ENCODE measurements at regions not wholly inside any gene's neighbourhood (a gene's known extent, or its start where the extent isn't known, plus 50 kb on each side); places are given as distances from the start of the nearest gene placed in this dataset.
"Not testable (repeated sequence)": the region's sequence is repeated elsewhere in the genome, so short reads cannot be mapped to it uniquely, and the experiment has no call there.

DNA sequence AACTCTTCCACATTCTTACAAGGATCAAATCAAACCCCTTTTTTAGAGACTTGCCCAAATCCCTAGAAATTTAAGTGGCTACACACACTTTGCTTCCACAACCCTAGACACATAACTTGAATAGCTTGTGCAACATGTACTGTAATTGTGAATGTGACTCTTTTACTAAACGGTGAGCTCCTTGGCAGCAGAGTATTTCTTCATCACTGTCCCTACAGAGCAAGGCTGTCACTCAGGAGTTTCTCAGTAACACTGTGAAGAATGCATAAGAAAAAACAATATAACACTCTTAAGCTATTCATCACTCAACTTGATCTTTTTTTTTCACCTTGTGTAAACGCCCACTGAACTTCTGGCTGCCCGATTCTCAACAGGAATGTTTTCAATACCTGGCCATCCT, 53.8 kb upstream of the ADAMTS18 start:
- peaks cover 3% of the 10 kb centered on the region for H3K9me3 Mint-ChIP-seq
- H3K27me3 Mint-ChIP-seq: peaks cover 3% of the 10 kb centered on the region
- no peak overlapping the region for H3K27ac Mint-ChIP-seq
- no peak overlapping the region for H3K4me3 Mint-ChIP-seq
- DNase-seq: no peak
- H3K4me1 Mint-ChIP-seq (ENCODE audit: low read depth): no peaks in the 10 kb centered on the region
- no peaks in the 10 kb centered on the region for H3K36me3 Mint-ChIP-seq (ENCODE audit: low read depth)

- Mint-ChIP-seq H3K36me3 (ENCODE audit: low read depth) (no peaks in the 10 kb centered on the region), H3K4me1 (ENCODE audit: low read depth) (no peaks in the 10 kb centered on the region), H3K27me3 (peaks cover under 1% of the 10 kb centered on the region), H3K9me3 (peaks cover 3% of the 10 kb centered on the region), H3K27ac (no peak overlapping the region), H3K4me3 (no peak overlapping the region)
- DNase-seq: no peak
Observed at GRCh38 chr16:77491091-77491490, 56.3 kb upstream of the ADAMTS18 start.

DNA sequence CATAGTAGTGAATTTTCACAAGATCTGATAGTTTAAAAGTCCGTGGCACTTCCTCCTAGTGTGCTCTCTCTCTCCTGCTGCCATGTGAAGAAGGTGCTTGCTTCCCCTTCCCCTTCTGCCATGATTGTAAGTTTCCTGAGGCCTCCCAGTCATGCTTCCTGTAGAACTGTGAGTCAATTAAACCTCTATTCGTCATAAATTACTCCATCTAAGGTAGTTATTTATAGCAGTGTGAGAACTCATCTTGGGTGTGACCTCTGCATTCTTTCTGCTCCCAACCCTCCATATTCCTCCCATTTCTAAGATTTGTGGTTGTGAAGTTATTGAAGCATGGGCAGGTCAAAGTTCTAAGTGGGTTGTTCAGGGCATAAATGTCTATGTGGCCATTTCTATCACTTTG, 62.1 kb upstream of the ADAMTS18 start:
- Mint-ChIP-seq H3K27me3 (peaks cover 7% of the 10 kb centered on the region), H3K36me3 (ENCODE audit: low read depth) (no peaks in the 10 kb centered on the region), H3K4me1 (ENCODE audit: low read depth) (no peaks in the 10 kb centered on the region), H3K27ac (no peak overlapping the region), H3K4me3 (no peak overlapping the region), H3K9me3 (no peaks in the 10 kb centered on the region)
- no peak for DNase-seq

DNA sequence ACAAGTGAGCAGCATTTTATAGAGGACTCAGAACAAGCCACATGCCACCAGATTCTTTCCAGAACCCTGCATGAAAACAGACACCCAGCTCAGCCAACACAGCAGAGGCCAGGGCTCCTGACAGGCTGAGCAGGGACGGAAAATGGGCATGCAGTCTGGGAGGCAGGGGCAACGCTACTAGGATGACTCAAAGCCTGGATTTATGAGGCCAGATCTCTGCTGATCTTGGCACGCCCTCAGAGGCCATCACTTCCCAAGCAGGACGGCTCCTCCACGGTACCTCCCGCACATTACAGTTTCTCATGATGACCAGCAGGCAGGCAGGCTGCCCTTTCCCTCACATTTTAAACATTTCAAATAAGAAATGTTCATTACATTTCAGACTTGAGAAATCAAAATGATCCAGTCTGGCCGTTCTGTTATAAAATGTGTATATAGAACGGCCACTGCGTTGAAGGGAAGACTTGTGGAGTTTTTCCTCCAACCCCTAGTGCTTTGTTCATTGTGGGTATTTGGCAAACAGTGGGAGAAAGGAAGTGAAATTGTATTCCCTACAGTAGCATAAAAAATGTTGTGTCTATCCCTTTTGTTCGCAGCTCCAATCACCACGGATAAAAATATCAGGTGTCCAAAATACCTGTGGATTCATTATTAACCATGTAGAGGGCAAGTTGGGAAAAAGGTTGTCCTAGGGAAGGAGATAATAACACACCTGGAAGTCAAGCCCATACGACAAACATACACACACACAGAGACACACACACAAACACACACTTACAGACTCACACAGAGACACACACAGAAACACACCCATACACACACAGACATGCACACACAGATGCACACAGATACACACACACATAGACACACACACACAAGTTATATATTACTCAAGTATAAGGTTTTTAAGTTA, 64.8 kb upstream of the ADAMTS18 start:
- no peak overlapping the region for H3K27ac Mint-ChIP-seq
- H3K36me3 Mint-ChIP-seq (ENCODE audit: low read depth): no peaks in the 10 kb centered on the region
- no peak overlapping the region for H3K4me3 Mint-ChIP-seq
- no peaks in the 10 kb centered on the region for H3K9me3 Mint-ChIP-seq
- H3K4me1 Mint-ChIP-seq (ENCODE audit: low read depth): no peaks in the 10 kb centered on the region
- peaks cover 7% of the 10 kb centered on the region for H3K27me3 Mint-ChIP-seq
- DNase-seq: no peak

- Mint-ChIP-seq H3K4me3 (no peak overlapping the region), H3K36me3 (ENCODE audit: low read depth) (no peaks in the 10 kb centered on the region), H3K27me3 (peaks cover 7% of the 10 kb centered on the region), H3K27ac (no peak overlapping the region), H3K4me1 (ENCODE audit: low read depth) (no peaks in the 10 kb centered on the region), H3K9me3 (no peaks in the 10 kb centered on the region)
- DNase-seq: no peak
Observed at GRCh38 chr16:77500286-77500598, 65.4 kb upstream of the ADAMTS18 start.

- Mint-ChIP-seq H3K36me3 (ENCODE audit: low read depth) (no peaks in the 10 kb centered on the region), H3K27me3 (peaks cover 7% of the 10 kb centered on the region), H3K4me3 (no peak overlapping the region), H3K9me3 (no peaks in the 10 kb centered on the region), H3K4me1 (ENCODE audit: low read depth) (no peaks in the 10 kb centered on the region), H3K27ac (no peak overlapping the region)
- DNase-seq: no peak
Observed at GRCh38 chr16:77500934-77501664, 66.3 kb upstream of the ADAMTS18 start.

DNA sequence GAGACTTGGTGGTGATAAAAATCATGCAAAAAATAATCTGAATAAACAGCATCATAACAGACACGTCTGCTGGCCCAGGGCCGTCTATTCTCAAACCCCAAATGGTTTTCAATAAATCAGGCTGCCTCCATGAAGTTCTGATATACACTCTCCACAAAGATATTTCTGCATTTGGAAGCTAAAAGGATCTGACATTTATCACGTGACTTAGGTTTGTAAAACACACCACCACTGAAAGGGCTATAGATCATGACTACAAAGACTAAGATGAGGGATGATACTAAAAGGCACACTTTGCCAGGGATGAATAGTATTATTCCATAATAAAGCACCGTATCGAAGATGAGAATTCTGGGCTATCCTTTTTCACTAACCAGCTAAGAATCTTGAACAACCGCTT, 67.6 kb upstream of the ADAMTS18 start:
- no peak for DNase-seq
- Mint-ChIP-seq H3K4me1 (ENCODE audit: low read depth) (no peaks in the 10 kb centered on the region), H3K36me3 (ENCODE audit: low read depth) (no peaks in the 10 kb centered on the region), H3K27me3 (peaks cover 7% of the 10 kb centered on the region), H3K27ac (no peak overlapping the region), H3K9me3 (no peaks in the 10 kb centered on the region), H3K4me3 (no peak overlapping the region)

DNA sequence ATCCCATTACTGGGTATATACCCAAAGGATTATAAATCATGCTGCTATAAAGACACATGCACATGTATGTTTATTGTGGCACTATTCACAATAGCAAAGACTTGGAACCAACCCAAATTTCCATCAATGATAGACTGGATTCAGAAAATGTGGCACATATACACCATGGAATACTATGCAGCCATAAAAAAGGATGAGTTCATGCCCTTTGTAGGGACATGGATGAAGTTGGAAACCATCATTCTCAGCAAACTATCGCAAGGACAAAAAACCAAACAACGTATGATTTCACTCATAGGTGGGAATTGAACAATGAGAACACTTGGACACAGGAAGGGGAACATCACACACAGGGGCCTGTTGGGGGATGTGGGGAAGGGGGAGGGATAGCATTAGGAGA, 71.7 kb upstream of the ADAMTS18 start:
- H3K27ac Mint-ChIP-seq; H3K9me3 Mint-ChIP-seq; H3K4me1 Mint-ChIP-seq (ENCODE audit: low read depth); H3K4me3 Mint-ChIP-seq; H3K36me3 Mint-ChIP-seq (ENCODE audit: low read depth); DNase-seq: not testable (repeated sequence)
- H3K27me3 Mint-ChIP-seq: peaks cover 13% of the 10 kb centered on the region

DNA sequence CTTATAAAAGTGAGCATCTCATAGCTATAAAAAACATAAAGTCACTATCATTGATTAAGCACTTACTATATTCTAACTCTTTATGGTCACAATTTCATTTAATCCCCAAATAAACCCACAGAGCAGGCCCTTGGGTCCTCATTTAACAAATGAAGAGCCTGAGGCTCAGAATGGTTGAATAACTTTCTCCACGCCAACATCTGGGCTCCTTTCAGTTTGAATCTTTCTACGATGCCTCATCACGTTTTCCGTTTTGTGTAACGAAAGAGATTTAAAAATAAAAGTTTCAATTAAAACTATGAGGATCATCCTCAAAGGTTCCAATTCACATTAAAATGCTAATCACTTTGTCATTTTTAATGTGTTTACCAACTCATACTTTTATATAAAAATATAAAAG, 74.2 kb upstream of the ADAMTS18 start:
- Mint-ChIP-seq H3K27me3 (peaks cover 9% of the 10 kb centered on the region), H3K36me3 (ENCODE audit: low read depth) (no peaks in the 10 kb centered on the region), H3K4me1 (ENCODE audit: low read depth) (no peaks in the 10 kb centered on the region)

DNA sequence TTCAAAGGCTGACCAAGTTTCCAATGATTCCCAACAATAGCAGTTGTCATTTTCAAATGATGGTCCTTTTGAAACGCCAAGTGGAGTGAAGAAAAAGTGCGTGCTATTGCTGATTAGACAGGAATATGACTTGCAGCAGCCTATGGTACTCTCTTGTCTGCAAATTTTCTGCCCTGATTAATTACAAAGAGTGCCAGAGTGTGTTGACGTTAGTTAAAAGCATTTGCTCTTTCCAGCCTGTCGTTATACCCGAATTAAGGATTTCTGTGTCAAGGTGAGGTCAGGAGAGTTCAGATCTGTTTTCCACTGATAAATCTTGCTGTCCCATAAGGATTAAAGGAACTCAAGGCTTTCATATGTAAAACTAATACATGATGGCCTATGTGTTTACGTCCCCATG, 75.0 kb upstream of the ADAMTS18 start:
- Mint-ChIP-seq H3K9me3 (no peaks in the 10 kb centered on the region), H3K27me3 (peaks cover 9% of the 10 kb centered on the region), H3K27ac (no peak overlapping the region), H3K4me3 (no peak overlapping the region), H3K36me3 (ENCODE audit: low read depth) (no peaks in the 10 kb centered on the region), H3K4me1 (ENCODE audit: low read depth) (no peaks in the 10 kb centered on the region)
- no peak for DNase-seq

More for the DNA sequence above, 74.2 kb upstream of the ADAMTS18 start:
- no peaks in the 10 kb centered on the region for H3K9me3 Mint-ChIP-seq
- no peak overlapping the region for H3K27ac Mint-ChIP-seq
- DNase-seq: no peak
- no peak overlapping the region for H3K4me3 Mint-ChIP-seq

GRCh38 chr16:77511053-77511452, 76.2 kb upstream of the ADAMTS18 start:
- Mint-ChIP-seq H3K27ac (no peak overlapping the region), H3K4me1 (ENCODE audit: low read depth) (no peaks in the 10 kb centered on the region), H3K36me3 (ENCODE audit: low read depth) (no peaks in the 10 kb centered on the region), H3K4me3 (no peak overlapping the region), H3K27me3 (peaks cover 13% of the 10 kb centered on the region), H3K9me3 (no peaks in the 10 kb centered on the region)
- no peak for DNase-seq

GRCh38 chr16:77514500-77515220, 79.8 kb upstream of the ADAMTS18 start:
- no peak overlapping the region for H3K27ac Mint-ChIP-seq
- H3K36me3 Mint-ChIP-seq (ENCODE audit: low read depth): no peaks in the 10 kb centered on the region

DNA sequence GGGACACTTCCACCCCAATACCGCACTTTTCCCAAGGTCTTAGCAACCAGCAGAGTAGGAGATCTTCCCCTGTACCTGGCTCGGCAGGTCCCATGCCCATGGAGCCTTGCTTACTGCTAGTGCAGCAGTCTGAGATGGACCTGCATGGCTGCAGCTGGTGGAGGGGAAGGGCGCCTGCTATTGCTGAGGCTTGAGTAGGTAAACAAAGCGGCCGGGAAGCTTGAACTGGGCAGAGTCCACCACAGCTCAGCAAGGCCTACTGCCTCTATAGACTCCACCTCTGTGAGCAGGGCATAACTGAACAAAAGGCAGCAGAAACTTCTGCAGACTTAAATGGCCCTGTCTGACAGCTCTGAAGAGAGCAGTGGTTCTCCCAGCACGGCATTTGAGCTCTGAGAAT, 90.4 kb upstream of the ADAMTS18 start:
- H3K4me1 Mint-ChIP-seq (ENCODE audit: low read depth); H3K27ac Mint-ChIP-seq; H3K27me3 Mint-ChIP-seq; H3K36me3 Mint-ChIP-seq (ENCODE audit: low read depth); H3K4me3 Mint-ChIP-seq; H3K9me3 Mint-ChIP-seq; DNase-seq: not testable (repeated sequence)

More at GRCh38 chr16:77514500-77515220, 79.8 kb upstream of the ADAMTS18 start:
- DNase-seq: no peak
- no peaks in the 10 kb centered on the region for H3K4me1 Mint-ChIP-seq (ENCODE audit: low read depth)
- peaks cover 9% of the 10 kb centered on the region for H3K27me3 Mint-ChIP-seq
- no peaks in the 10 kb centered on the region for H3K9me3 Mint-ChIP-seq
- no peak overlapping the region for H3K4me3 Mint-ChIP-seq

GRCh38 chr16:77531752-77532151, 96.9 kb upstream of the ADAMTS18 start:
- Mint-ChIP-seq H3K4me1 (ENCODE audit: low read depth) (no peaks in the 10 kb centered on the region), H3K27ac (no peak overlapping the region), H3K36me3 (ENCODE audit: low read depth) (no peaks in the 10 kb centered on the region), H3K9me3 (peaks cover 2% of the 10 kb centered on the region), H3K27me3 (peaks cover 12% of the 10 kb centered on the region), H3K4me3 (no peak overlapping the region)
- DNase-seq: no peak

DNA sequence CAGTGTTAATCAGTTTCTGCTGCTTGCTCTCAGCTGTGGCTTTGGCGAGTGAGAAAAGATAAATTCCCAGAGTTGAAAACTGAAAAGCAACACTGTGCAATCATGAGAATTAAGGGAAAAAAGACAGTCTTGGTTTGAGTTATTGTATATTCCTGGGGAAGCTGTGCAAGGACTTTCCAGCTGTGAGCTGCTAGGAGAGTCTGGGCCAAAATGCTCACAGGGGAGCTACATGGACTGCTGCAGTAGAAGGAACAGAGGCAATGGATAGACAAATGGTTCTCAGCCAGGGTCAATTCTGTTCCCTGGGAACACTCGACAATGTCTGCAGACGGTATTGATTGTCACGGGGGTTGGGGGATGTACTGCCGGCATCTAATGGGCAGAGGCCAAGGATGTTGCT, 102.0 kb upstream of the ADAMTS18 start:
- Mint-ChIP-seq H3K4me3 (no peak overlapping the region), H3K27ac (no peak overlapping the region), H3K9me3 (no peaks in the 10 kb centered on the region), H3K36me3 (ENCODE audit: low read depth) (no peaks in the 10 kb centered on the region), H3K4me1 (ENCODE audit: low read depth) (no peaks in the 10 kb centered on the region), H3K27me3 (peaks cover 13% of the 10 kb centered on the region)
- no peak for DNase-seq

All from activated T-cell treated with anti-CD3 and anti-CD28 coated beads, Interleukin-2, amount 50 U/mL, for 24 hours (primary cell).